ENCODE measurements at regions not wholly inside any gene's neighbourhood (a gene's known extent, or its start where the extent isn't known, plus 50 kb on each side); places are given as distances from the start of the nearest gene placed in this dataset.

GRCh38 chr1:59055908-59056719 lies 240.8 kb upstream of the FGGY start:
- no peak for DNase-seq (ENCODE audit: low read depth, low spot score)

- no peak for DNase-seq (ENCODE audit: low read depth, low spot score)
These were observed 239.6 kb upstream of the FGGY start for GRCh38 chr1:59057211-59057694.

GRCh38 chr1:59057796-59058195 lies 239.1 kb upstream of the FGGY start:
- DNase-seq (ENCODE audit: low read depth, low spot score), result no peak

GRCh38 chr1:59058665-59059439 lies 238.0 kb upstream of the FGGY start:
- DNase-seq (ENCODE audit: low read depth, low spot score), result no peak

- peak; percentile 72 for DNase-seq (ENCODE audit: low read depth, low spot score)
These were observed 235.0 kb upstream of the FGGY start for GRCh38 chr1:59061876-59062275.

GRCh38 chr1:59062743-59063142 lies 234.2 kb upstream of the FGGY start:
- peak; percentile 37 for DNase-seq (ENCODE audit: low read depth, low spot score)

GRCh38 chr1:59063501-59063900 lies 233.4 kb upstream of the FGGY start:
- no peak for DNase-seq (ENCODE audit: low read depth, low spot score)

- no peak for DNase-seq (ENCODE audit: low read depth, low spot score)
These were observed 232.3 kb upstream of the FGGY start for GRCh38 chr1:59064592-59064991.

GRCh38 chr1:59066236-59066635 lies 230.7 kb upstream of the FGGY start:
- no peak for DNase-seq (ENCODE audit: low read depth, low spot score)

GRCh38 chr1:59070610-59071009 lies 226.3 kb upstream of the FGGY start:
- no peak for DNase-seq (ENCODE audit: low read depth, low spot score)

GRCh38 chr1:59071289-59071688 lies 225.6 kb upstream of the FGGY start:
- DNase-seq (ENCODE audit: low read depth, low spot score), result no peak

GRCh38 chr1:59071876-59072582 lies 224.9 kb upstream of the FGGY start:
- DNase-seq (ENCODE audit: low read depth, low spot score), result peak; percentile 37

- no peak for DNase-seq (ENCODE audit: low read depth, low spot score)
These were observed 224.3 kb upstream of the FGGY start for GRCh38 chr1:59072583-59072947.

GRCh38 chr1:59074598-59074997 lies 222.3 kb upstream of the FGGY start:
- no peak for DNase-seq (ENCODE audit: low read depth, low spot score)

GRCh38 chr1:59075021-59075420 lies 221.9 kb upstream of the FGGY start:
- no peak for DNase-seq (ENCODE audit: low read depth, low spot score)

GRCh38 chr1:59076612-59077011 lies 220.3 kb upstream of the FGGY start:
- no peak for DNase-seq (ENCODE audit: low read depth, low spot score)

- no peak for DNase-seq (ENCODE audit: low read depth, low spot score)
These were observed 219.3 kb upstream of the FGGY start for GRCh38 chr1:59077466-59078069.

- no peak for DNase-seq (ENCODE audit: low read depth, low spot score)
These were observed 218.7 kb upstream of the FGGY start for GRCh38 chr1:59078070-59078800.

GRCh38 chr1:59078866-59079265 lies 218.0 kb upstream of the FGGY start:
- DNase-seq (ENCODE audit: low read depth, low spot score), result no peak

GRCh38 chr1:59079434-59080140 lies 217.3 kb upstream of the FGGY start:
- no peak for DNase-seq (ENCODE audit: low read depth, low spot score)
